PC-3 (cell line): ENCODE measurements at regions not wholly inside any gene's neighbourhood (a gene's known extent, or its start where the extent isn't known, plus 50 kb on each side); places are given as distances from the start of the nearest gene placed in this dataset.

Source experiments
- ATAC-seq: fragments of 200-7000 bp; cut with Tn5 transposase; 2 replicates; pipeline ENCODE4 v1.9.1; 2020; ENCODE audit warnings: mild to moderate bottlenecking, moderate library complexity
- BruUV-seq: library from RNA; stranded (reverse); fragments of 400-500 nt; replicated peaks from 2 replicates; lab custom pipeline; 2021; lab: Mats Ljungman, UMichigan
- CTCF ChIA-PET: fragments of 300-600 bp; sonication (Branson Sonifier 250); formaldehyde crosslinking; loops from one replicate; lab custom pipeline; 2022; ENCODE audit warnings: antibody characterized with exemption; lab: Charles Lee
- POLR2A ChIA-PET: fragments of 300-600 bp; sonication (Branson Sonifier 250); formaldehyde crosslinking; loops from one replicate; lab custom pipeline; 2022; ENCODE audit warnings: antibody characterized with exemption; ENCODE audit not compliant: unreplicated experiment; lab: Charles Lee
- DNase-seq: peaks from one replicate; pipeline ENCODE4 v3.0.0-alpha.2; 2015
- H2AFZ ChIP-seq: fragments of 300-600 bp; sonication (generic); 2 replicates; pipeline ENCODE4 v1.6.0; 2016; ENCODE audit warnings: antibody characterized with exemption, low read length
- H3F3A ChIP-seq: fragments of 300-600 bp; sonication (generic); one replicate; pipeline ENCODE4 v1.6.0; 2017; ENCODE audit warnings: antibody characterized with exemption, low read length, control low read depth, mild to moderate bottlenecking; ENCODE audit not compliant: unreplicated experiment
- H3K27ac ChIP-seq: fragments of 300-600 bp; sonication (generic); 2 replicates; pipeline ENCODE4 v1.5.1; 2016; ENCODE audit warnings: mild to moderate bottlenecking, low read length
- H3K27me3 ChIP-seq: fragments of 300-600 bp; sonication (generic); 2 replicates; pipeline ENCODE4 v1.6.1; 2016; ENCODE audit warnings: low read length, mixed read lengths
- H3K36me3 ChIP-seq: fragments of 300-600 bp; sonication (generic); 2 replicates; pipeline ENCODE4 v1.6.1; 2016; ENCODE audit warnings: low read depth, mixed run types, low read length, mixed read lengths
- H3K4me1 ChIP-seq: fragments of 300-600 bp; sonication (generic); 2 replicates; pipeline ENCODE4 v1.5.1; 2016; ENCODE audit warnings: low read length; ENCODE audit not compliant: insufficient read depth
- H3K4me2 ChIP-seq: fragments of 300-600 bp; sonication (generic); 2 replicates; pipeline ENCODE4 v1.6.0; 2016; ENCODE audit warnings: low read length
- H3K4me3 ChIP-seq: fragments of 300-600 bp; sonication (generic); 2 replicates; pipeline ENCODE4 v1.5.1; 2016; ENCODE audit warnings: mild to moderate bottlenecking, low read length, mixed read lengths
- H3K79me2 ChIP-seq: fragments of 300-600 bp; sonication (generic); 2 replicates; pipeline ENCODE4 v1.6.1; 2017; ENCODE audit warnings: low read length, mixed read lengths
- H3K9ac ChIP-seq: fragments of 300-600 bp; sonication (generic); 2 replicates; pipeline ENCODE4 v1.6.0; 2016; ENCODE audit warnings: mild to moderate bottlenecking, low read length
- H3K9me2 ChIP-seq: fragments of 300-600 bp; sonication (generic); replicated peaks from 2 replicates; pipeline ENCODE4 v1.6.1; 2016; ENCODE audit warnings: mixed run types, low read length, mixed read lengths
- H3K9me3 ChIP-seq: fragments of 300-600 bp; sonication (generic); 2 replicates; pipeline ENCODE4 v1.6.1; 2016; ENCODE audit warnings: low read length, mixed read lengths
- H4K20me1 ChIP-seq: fragments of 300-600 bp; sonication (generic); 2 replicates; pipeline ENCODE4 v1.6.1; 2016; ENCODE audit warnings: low read length, mixed read lengths
- EZH2 ChIP-seq: fragments of 300-600 bp; sonication (generic); IDR thresholded peaks from one replicate; pipeline ENCODE4 v1.6.1; 2017; ENCODE audit warnings: antibody characterized with exemption, mild to moderate bottlenecking, low read length; ENCODE audit not compliant: unreplicated experiment
- EZH2phosphoT487 ChIP-seq: fragments of 300-600 bp; sonication (generic); IDR thresholded peaks from 2 replicates; pipeline ENCODE4 v1.6.1; 2018; ENCODE audit warnings: mild to moderate bottlenecking, antibody characterized with exemption, low read length, borderline replicate concordance
- intact Hi-C: fragments of 100-400 bp; cut with micrococcal nuclease; formaldehyde crosslinking; loops from 2 replicates; pipeline ENCODE4 v1.9.0; 2023
- TF ChIP-seq, protein P1 (sequence below): fragments of 300-600 bp; sonication (generic); conservative IDR thresholded peaks from 2 replicates; pipeline ENCODE4 v1.5.1; 2017; ENCODE audit warnings: antibody characterized with exemption, low read depth, mild to moderate bottlenecking, low read length

DNA sequence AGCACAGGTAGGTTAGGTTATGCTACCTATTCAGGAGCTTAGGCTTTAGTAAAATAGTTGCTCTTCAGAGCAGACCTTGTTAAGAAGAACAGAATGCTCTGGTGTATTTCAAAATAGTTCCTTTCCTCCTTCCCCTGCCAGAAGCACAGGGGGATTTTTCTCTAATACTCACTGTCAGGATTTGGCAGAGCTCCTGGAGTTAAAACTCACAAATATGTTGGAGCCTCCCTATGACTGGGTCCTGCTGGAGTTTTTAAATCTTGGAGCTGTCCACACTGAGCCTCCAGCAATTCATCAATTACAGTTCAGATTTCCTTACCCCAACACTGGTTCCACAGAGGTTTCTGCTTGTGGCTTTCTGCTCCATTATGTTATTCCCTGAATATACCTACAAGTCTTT lies 1233.8 kb upstream of the WWC1 start:
- H4K20me1 ChIP-seq: no peaks in the 10 kb centered on the region
- TF ChIP-seq, protein P1, sequence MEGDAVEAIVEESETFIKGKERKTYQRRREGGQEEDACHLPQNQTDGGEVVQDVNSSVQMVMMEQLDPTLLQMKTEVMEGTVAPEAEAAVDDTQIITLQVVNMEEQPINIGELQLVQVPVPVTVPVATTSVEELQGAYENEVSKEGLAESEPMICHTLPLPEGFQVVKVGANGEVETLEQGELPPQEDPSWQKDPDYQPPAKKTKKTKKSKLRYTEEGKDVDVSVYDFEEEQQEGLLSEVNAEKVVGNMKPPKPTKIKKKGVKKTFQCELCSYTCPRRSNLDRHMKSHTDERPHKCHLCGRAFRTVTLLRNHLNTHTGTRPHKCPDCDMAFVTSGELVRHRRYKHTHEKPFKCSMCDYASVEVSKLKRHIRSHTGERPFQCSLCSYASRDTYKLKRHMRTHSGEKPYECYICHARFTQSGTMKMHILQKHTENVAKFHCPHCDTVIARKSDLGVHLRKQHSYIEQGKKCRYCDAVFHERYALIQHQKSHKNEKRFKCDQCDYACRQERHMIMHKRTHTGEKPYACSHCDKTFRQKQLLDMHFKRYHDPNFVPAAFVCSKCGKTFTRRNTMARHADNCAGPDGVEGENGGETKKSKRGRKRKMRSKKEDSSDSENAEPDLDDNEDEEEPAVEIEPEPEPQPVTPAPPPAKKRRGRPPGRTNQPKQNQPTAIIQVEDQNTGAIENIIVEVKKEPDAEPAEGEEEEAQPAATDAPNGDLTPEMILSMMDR: no peak
- TF ChIP-seq EZH2 (no peak), EZH2phosphoT487 (no peak)
- no peaks in the 10 kb centered on the region for H3F3A ChIP-seq
- no peak overlapping the region for H3K4me2 ChIP-seq
- H3K4me1 ChIP-seq: no peaks in the 10 kb centered on the region
- no peaks in the 10 kb centered on the region for H3K36me3 ChIP-seq
- H3K27ac ChIP-seq: no peak overlapping the region
- H3K4me3 ChIP-seq: no peak overlapping the region
- no peaks in the 10 kb centered on the region for H3K79me2 ChIP-seq
- no peaks in the 10 kb centered on the region for H3K27me3 ChIP-seq
- BruUV-seq: no TSS peak
- H3K9ac ChIP-seq: no peak overlapping the region
- no peaks in the 10 kb centered on the region for H3K9me2 ChIP-seq
- no peak for ATAC-seq
- no peak for DNase-seq
- intact Hi-C loops: no loop called here
- no peaks in the 10 kb centered on the region for H3K9me3 ChIP-seq
- H2AFZ ChIP-seq: no peak overlapping the region
- ChIA-PET CTCF (no interaction called here), POLR2A (no interaction called here)

DNA sequence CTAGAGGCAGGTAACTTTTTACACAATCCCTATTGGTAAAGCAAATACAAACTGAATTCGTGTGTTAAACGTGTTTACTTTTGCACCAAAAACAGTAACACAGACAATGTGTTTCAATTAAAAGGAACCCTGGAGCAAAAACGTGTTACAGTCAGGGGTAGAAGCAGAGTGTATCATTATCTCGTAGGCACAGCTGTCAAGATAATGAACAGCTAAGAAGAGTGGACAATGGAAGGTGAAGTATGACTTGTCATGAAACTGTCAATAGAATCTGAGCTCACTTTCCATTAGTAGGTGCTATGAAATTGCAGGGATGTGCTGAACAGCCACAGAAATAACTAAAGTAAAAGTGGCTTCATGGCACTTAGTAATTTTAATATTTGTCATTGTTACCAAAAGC lies 1229.8 kb upstream of the WWC1 start:
- ChIA-PET CTCF (no interaction called here), POLR2A (no interaction called here)
- no peak overlapping the region for H3K4me3 ChIP-seq
- H3K27me3 ChIP-seq: no peaks in the 10 kb centered on the region
- ATAC-seq (no peak), DNase-seq (no peak)
- no peaks in the 10 kb centered on the region for H3K4me1 ChIP-seq
- no TSS peak for BruUV-seq
- no peaks in the 10 kb centered on the region for H3K79me2 ChIP-seq
- H3K36me3 ChIP-seq: no peaks in the 10 kb centered on the region
- TF ChIP-seq EZH2: no peak
- TF ChIP-seq, protein P1: no peak
- TF ChIP-seq EZH2phosphoT487: no peak
- no peaks in the 10 kb centered on the region for H3K9me3 ChIP-seq
- H4K20me1 ChIP-seq: no peaks in the 10 kb centered on the region
- no peaks in the 10 kb centered on the region for H3F3A ChIP-seq
- H3K9ac ChIP-seq: no peak overlapping the region
- H2AFZ ChIP-seq: no peak overlapping the region
- intact Hi-C loops: no loop called here
- no peak overlapping the region for H3K27ac ChIP-seq
- no peaks in the 10 kb centered on the region for H3K9me2 ChIP-seq
- no peak overlapping the region for H3K4me2 ChIP-seq

DNA sequence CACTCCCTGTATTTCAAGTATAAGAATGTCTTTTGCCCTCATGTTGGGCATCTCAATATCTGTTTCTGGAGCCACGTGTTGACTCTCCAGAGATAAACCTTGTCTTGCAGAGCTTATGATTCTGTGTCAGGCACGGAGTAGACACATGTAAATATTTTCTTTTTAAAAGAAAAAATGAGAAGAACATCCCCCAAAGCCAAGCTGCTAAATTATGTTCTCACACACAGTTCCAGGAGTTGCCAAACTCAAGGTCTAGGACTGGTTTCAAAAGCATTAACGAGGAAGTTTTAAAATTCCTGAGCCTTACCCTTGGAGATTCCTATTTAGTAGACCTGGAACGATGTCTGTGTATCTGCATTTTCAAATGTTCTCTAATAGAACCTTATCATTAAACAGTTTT lies 1228.3 kb upstream of the WWC1 start:
- intact Hi-C loops: no loop called here
- no peak for DNase-seq

More for the DNA sequence above, 1228.3 kb upstream of the WWC1 start:
- TF ChIP-seq, protein P1: no peak
- TF ChIP-seq EZH2phosphoT487 (no peak), EZH2 (no peak)
- Histone ChIP-seq H3K4me2 (no peak overlapping the region), H3K9me3 (no peaks in the 10 kb centered on the region), H3K4me3 (no peak overlapping the region), H3K27me3 (no peaks in the 10 kb centered on the region), H3K9ac (no peak overlapping the region), H3K4me1 (no peaks in the 10 kb centered on the region), H4K20me1 (no peaks in the 10 kb centered on the region), H3K79me2 (no peaks in the 10 kb centered on the region), H3F3A (no peaks in the 10 kb centered on the region), H3K27ac (no peak overlapping the region), H3K9me2 (no peaks in the 10 kb centered on the region), H2AFZ (no peak overlapping the region), H3K36me3 (no peaks in the 10 kb centered on the region)
- ATAC-seq: no peak
- CTCF ChIA-PET: no interaction called here
- BruUV-seq: no TSS peak
- POLR2A ChIA-PET: no interaction called here
